22Rv1 (cell line): ENCODE measurements at regions not wholly inside any gene's neighbourhood (a gene's known extent, or its start where the extent isn't known, plus 50 kb on each side); places are given as distances from the start of the nearest gene placed in this dataset.

ENCODE experiments used
- ZFX ChIP-seq: fragments of 450-650 bp; IDR thresholded peaks from 2 replicates; pipeline ENCODE4 v1.6.1; 2017; ENCODE audit warnings: antibody characterized with exemption, borderline replicate concordance
- TF ChIP-seq, protein P1 (sequence below): fragments of 450-650 bp; IDR thresholded peaks from 2 replicates; pipeline ENCODE4 v1.5.1; 2017; ENCODE audit warnings: mild to moderate bottlenecking

DNA sequence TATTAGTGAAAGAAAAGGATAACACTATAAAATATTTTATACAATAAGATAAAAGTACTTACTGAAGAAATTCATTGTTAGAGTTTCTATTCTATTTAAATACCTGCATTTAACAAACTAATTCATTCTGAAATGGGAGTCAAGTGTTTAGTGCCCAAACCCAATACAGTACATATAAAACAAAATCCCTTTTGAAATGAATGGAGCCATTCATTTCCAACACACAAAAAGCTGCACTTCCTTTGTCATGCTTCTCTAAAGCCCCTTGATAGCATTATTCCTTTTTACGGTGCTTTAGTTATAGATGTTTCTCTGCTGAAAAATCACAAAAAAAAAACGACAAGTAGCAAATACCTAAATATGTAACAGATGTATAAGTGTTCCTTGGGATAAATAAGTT, 596.3 kb downstream of the ZIC1 start:
- TF ChIP-seq, protein P1, sequence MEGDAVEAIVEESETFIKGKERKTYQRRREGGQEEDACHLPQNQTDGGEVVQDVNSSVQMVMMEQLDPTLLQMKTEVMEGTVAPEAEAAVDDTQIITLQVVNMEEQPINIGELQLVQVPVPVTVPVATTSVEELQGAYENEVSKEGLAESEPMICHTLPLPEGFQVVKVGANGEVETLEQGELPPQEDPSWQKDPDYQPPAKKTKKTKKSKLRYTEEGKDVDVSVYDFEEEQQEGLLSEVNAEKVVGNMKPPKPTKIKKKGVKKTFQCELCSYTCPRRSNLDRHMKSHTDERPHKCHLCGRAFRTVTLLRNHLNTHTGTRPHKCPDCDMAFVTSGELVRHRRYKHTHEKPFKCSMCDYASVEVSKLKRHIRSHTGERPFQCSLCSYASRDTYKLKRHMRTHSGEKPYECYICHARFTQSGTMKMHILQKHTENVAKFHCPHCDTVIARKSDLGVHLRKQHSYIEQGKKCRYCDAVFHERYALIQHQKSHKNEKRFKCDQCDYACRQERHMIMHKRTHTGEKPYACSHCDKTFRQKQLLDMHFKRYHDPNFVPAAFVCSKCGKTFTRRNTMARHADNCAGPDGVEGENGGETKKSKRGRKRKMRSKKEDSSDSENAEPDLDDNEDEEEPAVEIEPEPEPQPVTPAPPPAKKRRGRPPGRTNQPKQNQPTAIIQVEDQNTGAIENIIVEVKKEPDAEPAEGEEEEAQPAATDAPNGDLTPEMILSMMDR = no peak
- TF ChIP-seq ZFX = no peak
